ENCODE measurements at regions not wholly inside any gene's neighbourhood (a gene's known extent, or its start where the extent isn't known, plus 50 kb on each side); places are given as distances from the start of the nearest gene placed in this dataset.
A peak's percentile ranks its signal among the peaks of the same experiment; 100 is the strongest.

GRCh38 chr14:98899441-98899840 is 372.6 kb downstream of the BCL11B start:
- no peaks in the 10 kb centered on the region; the same call in 1 of the 2 replicates for H3K36me3 Mint-ChIP-seq
- CTCF ChIA-PET = no interaction called here
- POLR2A ChIA-PET = no interaction called here

More at GRCh38 chr14:98899441-98899840, 372.6 kb downstream of the BCL11B start:
- ATAC-seq = 0 out of 2 replicates have a peak, but pooled peaks have one; percentile 31
- no peak for DNase-seq (ENCODE audit: low spot score)
- peaks cover 6% of the 10 kb centered on the region for H3K9me3 Mint-ChIP-seq
- no peak overlapping the region for H3K4me3 Mint-ChIP-seq
- no peak for TF ChIP-seq ARID4B (CRISPR knock-in tag; IDR thresholded peaks at IDR 0.05; ENCODE audit: borderline replicate concordance)
- TF ChIP-seq USF1 (CRISPR knock-in tag; IDR thresholded peaks at IDR 0.05) = no peak
- no peak for TF ChIP-seq HMGA2 (CRISPR knock-in tag; IDR thresholded peaks at IDR 0.05)
- TF ChIP-seq NFE2L1 (CRISPR knock-in tag; IDR thresholded peaks at IDR 0.05) = no peak
- no peak for TF ChIP-seq FOXP4 (CRISPR knock-in tag; IDR thresholded peaks at IDR 0.05)
- TF ChIP-seq ETV6 (CRISPR knock-in tag; IDR thresholded peaks at IDR 0.05) = no peak
- TF ChIP-seq CREM (CRISPR knock-in tag; IDR thresholded peaks at IDR 0.05) = no peak
- no peak for TF ChIP-seq ERG (CRISPR knock-in tag; IDR thresholded peaks at IDR 0.05)
- TF ChIP-seq ZNF281 (CRISPR knock-in tag; IDR thresholded peaks at IDR 0.05) = no peak
- no peak for TF ChIP-seq GTF2I (CRISPR knock-in tag; conservative IDR thresholded peaks at IDR 0.05)
- no peak for TF ChIP-seq JUN (CRISPR knock-in tag; IDR thresholded peaks at IDR 0.05)
- no peak for TF ChIP-seq AFF4 (CRISPR knock-in tag; IDR thresholded peaks at IDR 0.05; ENCODE audit: borderline replicate concordance)
- TF ChIP-seq SMAD3 (CRISPR knock-in tag; IDR thresholded peaks at IDR 0.05; ENCODE audit: borderline replicate concordance) = no peak
- TF ChIP-seq NR1H2 (CRISPR knock-in tag; IDR thresholded peaks at IDR 0.05) = no peak
- H3K4me1 Mint-ChIP-seq = peaks cover 11% of the 10 kb centered on the region
- H3K27me3 Mint-ChIP-seq (ENCODE audit: low read depth) = peaks cover 20% of the 10 kb centered on the region
- H3K27ac Mint-ChIP-seq = no peak overlapping the region

Measured in WTC11 (cell line).